ENCODE measurements at regions not wholly inside any gene's neighbourhood (a gene's known extent, or its start where the extent isn't known, plus 50 kb on each side); places are given as distances from the start of the nearest gene placed in this dataset.

- no peaks in the 10 kb centered on the region for H3K36me3 ChIP-seq (ENCODE audit: control insufficient read depth, insufficient read depth, low read length)
- H3K4me3 ChIP-seq (ENCODE audit: low read length) = no peak overlapping the region
- H3K4ac ChIP-seq (ENCODE audit: low read depth, low read length) = no peak overlapping the region
- H3K4me2 ChIP-seq (ENCODE audit: low read length) = no peak overlapping the region
- H3K56ac ChIP-seq (ENCODE audit: low read length) = no peak overlapping the region
- no peaks in the 10 kb centered on the region for H3K79me1 ChIP-seq (ENCODE audit: low read length)
- no peak overlapping the region for H3K9ac ChIP-seq (ENCODE audit: low read length)
- no peak overlapping the region for H4K8ac ChIP-seq (ENCODE audit: low read depth, low read length)
- no peak overlapping the region for H3K18ac ChIP-seq (ENCODE audit: low read length)
- H2BK15ac ChIP-seq (replicated peaks; ENCODE audit: low read depth) = no peak overlapping the region
- H2BK120ac ChIP-seq (ENCODE audit: low read depth, low read length) = no peak overlapping the region
- H3K23ac ChIP-seq (ENCODE audit: low read length) = no peak overlapping the region
- H2AK5ac ChIP-seq (ENCODE audit: low read length) = no peak overlapping the region
- no peaks in the 10 kb centered on the region for H3K27me3 ChIP-seq (ENCODE audit: insufficient read depth, low read length, poor library complexity)
- DNase-seq = no peak
- no peak overlapping the region for H2BK5ac ChIP-seq (ENCODE audit: low read length)
- H3K4me1 ChIP-seq (ENCODE audit: control insufficient read depth, low read depth, low read length) = no peaks in the 10 kb centered on the region
- H3K27ac ChIP-seq (ENCODE audit: low read depth, low read length) = no peak overlapping the region
- no peaks in the 10 kb centered on the region for H3K79me2 ChIP-seq (ENCODE audit: control insufficient read depth, insufficient read depth, low read length)
- WGBS (ENCODE audit: extremely low coverage, insufficient coverage, low lambda C conversion rate) = no CpG with 5 or more reads among the region's 3 CpGs
- H4K5ac ChIP-seq (ENCODE audit: low read length) = no peak overlapping the region
Measured at GRCh38 chr3:132189601-132190000, 127.6 kb upstream of the ACP3 start.

- DNase-seq = no peak
- Histone ChIP-seq H2BK15ac (replicated peaks; ENCODE audit: low read depth) (no peak overlapping the region), H3K36me3 (ENCODE audit: control insufficient read depth, insufficient read depth, low read length) (no peaks in the 10 kb centered on the region), H3K9ac (ENCODE audit: low read length) (no peak overlapping the region), H3K27ac (ENCODE audit: low read depth, low read length) (no peak overlapping the region), H3K56ac (ENCODE audit: low read length) (no peak overlapping the region), H4K5ac (ENCODE audit: low read length) (no peak overlapping the region), H3K18ac (ENCODE audit: low read length) (no peak overlapping the region), H3K27me3 (ENCODE audit: insufficient read depth, low read length, poor library complexity) (no peaks in the 10 kb centered on the region), H4K8ac (ENCODE audit: low read depth, low read length) (no peak overlapping the region), H3K4me1 (ENCODE audit: control insufficient read depth, low read depth, low read length) (no peaks in the 10 kb centered on the region), H3K23ac (ENCODE audit: low read length) (no peak overlapping the region), H3K4ac (ENCODE audit: low read depth, low read length) (no peak overlapping the region), H2BK120ac (ENCODE audit: low read depth, low read length) (no peak overlapping the region), H3K79me2 (ENCODE audit: control insufficient read depth, insufficient read depth, low read length) (no peaks in the 10 kb centered on the region), H3K4me2 (ENCODE audit: low read length) (no peak overlapping the region), H2AK5ac (ENCODE audit: low read length) (no peak overlapping the region), H2BK5ac (ENCODE audit: low read length) (no peak overlapping the region), H3K4me3 (ENCODE audit: low read length) (no peak overlapping the region), H3K79me1 (ENCODE audit: low read length) (no peaks in the 10 kb centered on the region)
- no CpG with 5 or more reads among the region's 1 CpG for WGBS (ENCODE audit: extremely low coverage, insufficient coverage, low lambda C conversion rate)
Measured at GRCh38 chr3:132196113-132196512, 121.1 kb upstream of the ACP3 start.

GRCh38 chr3:132198516-132198915 lies 118.7 kb upstream of the ACP3 start:
- Histone ChIP-seq H4K5ac (ENCODE audit: low read length) (no peak overlapping the region), H2BK5ac (ENCODE audit: low read length) (no peak overlapping the region), H3K79me2 (ENCODE audit: control insufficient read depth, insufficient read depth, low read length) (no peaks in the 10 kb centered on the region), H3K56ac (ENCODE audit: low read length) (no peak overlapping the region), H3K9ac (ENCODE audit: low read length) (no peak overlapping the region), H3K4me2 (ENCODE audit: low read length) (no peak overlapping the region), H3K4me3 (ENCODE audit: low read length) (no peak overlapping the region), H3K27ac (ENCODE audit: low read depth, low read length) (no peak overlapping the region), H3K4ac (ENCODE audit: low read depth, low read length) (no peak overlapping the region), H3K18ac (ENCODE audit: low read length) (no peak overlapping the region), H2BK120ac (ENCODE audit: low read depth, low read length) (no peak overlapping the region), H4K8ac (ENCODE audit: low read depth, low read length) (no peak overlapping the region), H2BK15ac (replicated peaks; ENCODE audit: low read depth) (no peak overlapping the region), H3K27me3 (ENCODE audit: insufficient read depth, low read length, poor library complexity) (no peaks in the 10 kb centered on the region), H2AK5ac (ENCODE audit: low read length) (no peak overlapping the region), H3K36me3 (ENCODE audit: control insufficient read depth, insufficient read depth, low read length) (no peaks in the 10 kb centered on the region), H3K79me1 (ENCODE audit: low read length) (no peaks in the 10 kb centered on the region), H3K23ac (ENCODE audit: low read length) (no peak overlapping the region), H3K4me1 (ENCODE audit: control insufficient read depth, low read depth, low read length) (no peaks in the 10 kb centered on the region)
- no peak for DNase-seq

GRCh38 chr3:132199451-132199850 lies 117.8 kb upstream of the ACP3 start:
- WGBS (ENCODE audit: extremely low coverage, insufficient coverage, low lambda C conversion rate) = no CpG with 5 or more reads among the region's 1 CpG
- no peak overlapping the region for H2BK15ac ChIP-seq (replicated peaks; ENCODE audit: low read depth)

GRCh38 chr3:132202586-132202985 lies 114.6 kb upstream of the ACP3 start:
- no peak for DNase-seq
- no peak overlapping the region for H2BK5ac ChIP-seq (ENCODE audit: low read length)
- H3K18ac ChIP-seq (ENCODE audit: low read length) = no peak overlapping the region
- H3K56ac ChIP-seq (ENCODE audit: low read length) = no peak overlapping the region
- WGBS (ENCODE audit: extremely low coverage, insufficient coverage, low lambda C conversion rate) = no CpG with 5 or more reads among the region's 3 CpGs
- no peak overlapping the region for H3K4ac ChIP-seq (ENCODE audit: low read depth, low read length)
- no peak overlapping the region for H2AK5ac ChIP-seq (ENCODE audit: low read length)
- H3K79me2 ChIP-seq (ENCODE audit: control insufficient read depth, insufficient read depth, low read length) = no peaks in the 10 kb centered on the region
- no peak overlapping the region for H3K4me3 ChIP-seq (ENCODE audit: low read length)
- no peak overlapping the region for H2BK15ac ChIP-seq (replicated peaks; ENCODE audit: low read depth)
- no peak overlapping the region for H4K5ac ChIP-seq (ENCODE audit: low read length)
- H3K27ac ChIP-seq (ENCODE audit: low read depth, low read length) = no peak overlapping the region
- no peak overlapping the region for H3K23ac ChIP-seq (ENCODE audit: low read length)
- no peaks in the 10 kb centered on the region for H3K36me3 ChIP-seq (ENCODE audit: control insufficient read depth, insufficient read depth, low read length)
- H3K79me1 ChIP-seq (ENCODE audit: low read length) = no peaks in the 10 kb centered on the region
- H3K9ac ChIP-seq (ENCODE audit: low read length) = no peak overlapping the region
- no peak overlapping the region for H4K8ac ChIP-seq (ENCODE audit: low read depth, low read length)
- H3K4me2 ChIP-seq (ENCODE audit: low read length) = no peak overlapping the region
- H3K27me3 ChIP-seq (ENCODE audit: insufficient read depth, low read length, poor library complexity) = no peaks in the 10 kb centered on the region
- no peak overlapping the region for H2BK120ac ChIP-seq (ENCODE audit: low read depth, low read length)
- no peaks in the 10 kb centered on the region for H3K4me1 ChIP-seq (ENCODE audit: control insufficient read depth, low read depth, low read length)

More at GRCh38 chr3:132199451-132199850, 117.8 kb upstream of the ACP3 start:
- DNase-seq = no peak
- H3K27ac ChIP-seq (ENCODE audit: low read depth, low read length) = no peak overlapping the region
- H3K79me1 ChIP-seq (ENCODE audit: low read length) = no peaks in the 10 kb centered on the region
- no peak overlapping the region for H3K23ac ChIP-seq (ENCODE audit: low read length)
- H4K8ac ChIP-seq (ENCODE audit: low read depth, low read length) = no peak overlapping the region
- H2AK5ac ChIP-seq (ENCODE audit: low read length) = no peak overlapping the region
- no peaks in the 10 kb centered on the region for H3K79me2 ChIP-seq (ENCODE audit: control insufficient read depth, insufficient read depth, low read length)
- H3K4ac ChIP-seq (ENCODE audit: low read depth, low read length) = no peak overlapping the region
- H3K27me3 ChIP-seq (ENCODE audit: insufficient read depth, low read length, poor library complexity) = no peaks in the 10 kb centered on the region
- no peak overlapping the region for H3K4me2 ChIP-seq (ENCODE audit: low read length)
- no peaks in the 10 kb centered on the region for H3K36me3 ChIP-seq (ENCODE audit: control insufficient read depth, insufficient read depth, low read length)
- no peak overlapping the region for H2BK5ac ChIP-seq (ENCODE audit: low read length)
- H4K5ac ChIP-seq (ENCODE audit: low read length) = no peak overlapping the region
- H3K18ac ChIP-seq (ENCODE audit: low read length) = no peak overlapping the region
- H2BK120ac ChIP-seq (ENCODE audit: low read depth, low read length) = no peak overlapping the region
- no peaks in the 10 kb centered on the region for H3K4me1 ChIP-seq (ENCODE audit: control insufficient read depth, low read depth, low read length)
- H3K4me3 ChIP-seq (ENCODE audit: low read length) = no peak overlapping the region
- H3K56ac ChIP-seq (ENCODE audit: low read length) = no peak overlapping the region
- no peak overlapping the region for H3K9ac ChIP-seq (ENCODE audit: low read length)

GRCh38 chr3:132203889-132204596 lies 113.2 kb upstream of the ACP3 start:
- Histone ChIP-seq H3K4me3 (ENCODE audit: low read length) (no peak overlapping the region), H3K79me2 (ENCODE audit: control insufficient read depth, insufficient read depth, low read length) (no peaks in the 10 kb centered on the region), H3K4ac (ENCODE audit: low read depth, low read length) (no peak overlapping the region), H3K9ac (ENCODE audit: low read length) (no peak overlapping the region), H3K23ac (ENCODE audit: low read length) (no peak overlapping the region), H4K5ac (ENCODE audit: low read length) (no peak overlapping the region), H2BK120ac (ENCODE audit: low read depth, low read length) (no peak overlapping the region), H3K18ac (ENCODE audit: low read length) (no peak overlapping the region), H4K8ac (ENCODE audit: low read depth, low read length) (no peak overlapping the region), H3K4me1 (ENCODE audit: control insufficient read depth, low read depth, low read length) (no peaks in the 10 kb centered on the region), H3K79me1 (ENCODE audit: low read length) (no peaks in the 10 kb centered on the region), H3K27me3 (ENCODE audit: insufficient read depth, low read length, poor library complexity) (no peaks in the 10 kb centered on the region), H3K27ac (ENCODE audit: low read depth, low read length) (no peak overlapping the region), H3K56ac (ENCODE audit: low read length) (no peak overlapping the region), H2AK5ac (ENCODE audit: low read length) (no peak overlapping the region), H3K36me3 (ENCODE audit: control insufficient read depth, insufficient read depth, low read length) (no peaks in the 10 kb centered on the region), H3K4me2 (ENCODE audit: low read length) (no peak overlapping the region), H2BK15ac (replicated peaks; ENCODE audit: low read depth) (no peak overlapping the region), H2BK5ac (ENCODE audit: low read length) (no peak overlapping the region)
- no CpG with 5 or more reads among the region's 3 CpGs for WGBS (ENCODE audit: extremely low coverage, insufficient coverage, low lambda C conversion rate)
- no peak for DNase-seq

All from mesendoderm (in vitro differentiated cells).